NCI-H510A (cell line): ENCODE measurements at regions not wholly inside any gene's neighbourhood (a gene's known extent, or its start where the extent isn't known, plus 50 kb on each side); places are given as distances from the start of the nearest gene placed in this dataset.
"Not testable (repeated sequence)": the region's sequence is repeated elsewhere in the genome, so short reads cannot be mapped to it uniquely, and the experiment has no call there.

Experiments used
- DNase-seq: peaks from one replicate; lab custom pipeline; 2025; lab: John Stamatoyannopoulos, UW

DNA sequence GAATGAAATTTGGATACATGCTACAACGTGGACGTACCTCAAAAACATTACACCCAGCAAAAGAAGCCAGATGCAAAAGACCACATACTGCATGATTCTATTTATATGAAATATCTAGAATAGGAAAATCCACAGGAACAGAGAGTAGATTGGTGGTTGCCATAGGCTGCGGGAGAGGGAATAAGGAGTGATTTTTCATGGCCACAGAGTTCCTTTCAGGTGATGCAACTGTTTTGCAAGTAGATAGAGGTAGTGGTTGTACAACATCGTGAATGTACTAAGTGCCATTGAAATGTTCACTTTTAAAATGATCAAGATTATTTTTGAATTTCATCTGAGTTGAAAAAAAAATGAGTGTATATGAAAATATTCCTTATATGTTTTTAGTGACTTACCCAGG, 115.3 kb upstream of the RUNX1 start:
- DNase-seq = no peak

DNA sequence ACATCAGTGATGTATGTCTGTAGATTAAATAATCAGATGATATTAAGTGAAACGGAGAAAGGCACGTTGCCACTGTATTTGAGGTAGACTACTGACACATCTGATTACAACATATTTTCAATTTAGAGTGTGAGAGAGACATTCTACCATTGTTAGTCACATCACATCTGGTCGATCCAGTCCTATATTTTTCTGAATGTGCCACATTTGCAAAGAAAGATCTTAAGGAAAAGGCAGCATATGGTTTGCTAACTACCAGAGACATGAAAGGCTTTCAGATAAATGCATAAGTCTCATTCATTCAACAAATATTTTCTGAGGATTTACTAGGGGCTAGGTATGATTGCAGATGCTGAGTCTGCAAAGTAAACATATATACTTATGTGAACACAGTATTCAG, 114.3 kb upstream of the RUNX1 start:
- DNase-seq = no peak

DNA sequence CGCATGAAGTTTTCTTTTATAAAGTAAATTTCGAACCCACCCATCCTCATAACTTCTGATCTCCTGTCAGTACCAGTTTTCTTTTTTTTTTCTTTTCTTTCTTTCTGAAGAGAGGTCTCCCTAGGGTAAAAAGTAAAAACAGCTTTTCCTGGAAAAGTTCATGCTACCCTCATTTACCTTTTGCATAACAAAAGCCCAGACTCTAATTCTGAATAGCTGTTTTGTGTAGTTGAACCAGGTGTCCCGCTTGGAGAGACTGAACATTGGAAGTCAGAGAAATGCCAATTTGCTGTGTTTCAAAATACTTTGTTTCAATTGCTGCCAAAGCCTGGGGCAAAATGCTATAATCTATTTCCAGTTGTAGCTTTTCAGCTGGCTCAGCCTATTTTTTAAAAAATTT, 113.7 kb upstream of the RUNX1 start:
- no peak for DNase-seq

DNA sequence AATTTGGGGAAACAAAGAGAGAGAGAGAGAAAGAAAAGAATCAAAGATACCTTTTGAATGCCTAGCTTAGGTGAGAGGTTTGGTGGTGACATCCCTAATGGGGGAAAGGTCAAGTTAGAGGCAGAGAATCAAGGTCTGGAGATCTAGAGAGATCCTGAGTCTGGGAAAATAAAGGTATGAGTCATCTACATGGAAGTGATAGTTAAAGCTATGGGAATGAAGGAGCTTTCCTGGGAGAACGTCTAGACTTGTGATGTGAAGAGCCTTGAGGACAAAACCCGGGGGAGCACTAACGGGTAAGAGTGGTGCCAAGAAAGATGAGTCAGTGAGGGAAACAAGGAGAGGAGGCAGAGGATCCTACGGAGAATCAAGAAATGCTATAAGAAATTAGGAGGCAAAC, 110.8 kb upstream of the RUNX1 start:
- no peak for DNase-seq

DNA sequence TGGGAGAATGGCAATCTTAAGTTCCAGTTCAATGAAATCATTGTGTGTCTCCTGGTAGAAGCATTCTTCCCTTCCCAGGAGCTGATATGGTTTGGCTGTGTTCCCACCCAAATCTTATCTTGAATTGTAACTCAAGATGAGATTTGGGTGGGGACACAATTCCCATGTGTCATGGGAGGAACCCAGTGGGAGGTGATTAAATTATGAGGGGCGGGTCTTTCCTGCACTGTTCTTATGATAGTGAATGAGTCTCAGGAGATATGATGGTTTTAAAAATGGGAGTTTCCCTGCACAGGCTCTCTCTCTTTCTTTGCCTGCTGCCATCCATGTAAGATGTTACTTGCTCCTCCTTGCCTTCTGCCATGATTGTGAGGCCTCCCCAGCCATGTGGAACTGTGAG, 108.3 kb upstream of the RUNX1 start:
- DNase-seq = not testable (repeated sequence)

DNA sequence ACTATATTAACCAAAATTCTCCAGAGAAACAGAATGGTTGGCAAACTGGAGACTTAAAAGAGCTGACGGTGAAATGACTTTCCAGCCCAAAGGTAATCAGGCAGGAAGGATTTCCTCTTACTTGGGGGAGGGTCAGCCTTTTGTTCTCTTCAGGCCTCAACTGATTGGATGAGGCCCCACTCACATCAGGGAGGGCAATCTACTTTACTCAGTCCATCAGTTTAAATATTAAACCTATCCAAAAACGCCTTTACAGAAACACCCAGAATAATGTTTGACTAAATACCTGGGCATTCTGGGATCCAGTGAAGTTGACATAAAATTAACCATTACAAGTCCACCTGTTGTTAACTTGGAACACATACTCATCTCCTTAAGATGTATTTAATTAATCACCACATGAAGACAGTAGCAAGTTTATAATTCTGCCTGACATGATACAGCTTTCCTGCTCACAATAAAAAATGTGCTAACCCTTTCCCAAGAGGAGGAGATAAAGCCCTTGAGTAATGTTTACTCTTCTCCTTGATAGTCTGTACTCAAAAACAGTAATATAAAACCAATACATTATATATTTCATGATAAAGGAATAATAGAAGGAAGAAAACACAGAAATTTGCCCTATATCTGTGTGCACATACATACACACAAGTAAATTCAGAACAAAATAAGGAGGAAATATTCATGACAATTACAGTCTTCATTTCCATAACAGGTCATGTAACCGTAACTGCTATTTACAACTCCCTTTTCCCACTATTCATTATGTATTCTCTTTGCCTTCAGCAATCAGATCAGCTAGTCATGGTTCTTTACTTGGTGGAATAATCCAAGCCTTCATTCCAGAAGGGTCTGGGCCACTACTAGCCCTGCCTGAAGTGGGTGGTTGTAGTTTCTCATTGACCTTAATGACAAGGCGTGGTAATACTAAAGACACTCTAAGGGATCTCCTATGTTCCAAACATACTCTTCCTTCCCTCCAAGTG, 107.5 kb upstream of the RUNX1 start:
- no peak for DNase-seq

- DNase-seq = no peak
Observed at GRCh38 chr21:35154788-35155187, 105.7 kb upstream of the RUNX1 start.

DNA sequence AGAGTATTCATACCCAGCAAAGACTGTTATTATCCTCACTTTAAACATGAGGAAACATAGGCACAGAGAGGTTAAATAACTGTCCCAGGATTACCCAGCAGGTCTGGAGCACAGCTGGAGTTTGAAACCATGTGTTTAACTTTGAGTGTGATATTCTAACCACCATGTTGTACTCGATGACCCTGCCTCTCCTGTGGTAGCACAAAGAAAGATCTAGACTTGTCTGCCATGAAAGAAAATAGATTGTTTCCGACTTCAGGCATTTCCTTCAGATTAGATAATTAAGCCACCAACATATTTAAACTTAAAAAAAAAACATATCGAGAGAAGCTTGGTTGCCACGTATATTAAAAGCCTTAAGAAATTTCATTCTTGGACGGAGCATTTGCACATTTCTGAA, 104.6 kb upstream of the RUNX1 start:
- no peak for DNase-seq

DNA sequence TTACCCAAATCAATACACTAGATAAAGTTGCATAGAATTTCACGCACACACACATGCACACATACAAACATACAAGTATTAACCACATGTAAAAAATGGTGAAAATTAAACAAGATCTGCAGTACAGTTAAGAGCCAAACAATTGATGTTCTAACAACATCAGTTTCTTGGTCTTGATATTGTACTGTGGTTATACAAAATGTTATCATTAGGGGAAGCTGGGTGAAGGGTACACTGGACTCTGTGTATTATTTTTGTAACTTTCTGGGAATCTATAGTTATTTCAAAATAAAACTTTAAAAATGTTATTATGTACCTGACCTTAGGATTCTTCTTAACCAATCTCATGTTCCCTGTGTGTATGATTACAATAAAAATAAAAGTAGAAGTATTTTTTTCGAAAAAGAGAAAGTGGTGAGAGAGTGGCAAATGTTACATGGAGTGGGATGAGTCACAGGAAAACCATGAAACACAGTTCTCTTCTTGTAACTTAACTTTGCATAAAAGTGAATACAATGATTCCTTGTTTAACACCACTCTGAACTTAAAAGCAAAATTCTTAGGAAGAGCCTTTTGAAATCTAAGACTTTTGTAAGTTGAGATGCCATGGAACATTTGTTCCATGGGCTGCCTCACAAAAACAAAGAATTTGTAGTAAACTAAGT, 101.6 kb upstream of the RUNX1 start:
- no peak for DNase-seq

DNA sequence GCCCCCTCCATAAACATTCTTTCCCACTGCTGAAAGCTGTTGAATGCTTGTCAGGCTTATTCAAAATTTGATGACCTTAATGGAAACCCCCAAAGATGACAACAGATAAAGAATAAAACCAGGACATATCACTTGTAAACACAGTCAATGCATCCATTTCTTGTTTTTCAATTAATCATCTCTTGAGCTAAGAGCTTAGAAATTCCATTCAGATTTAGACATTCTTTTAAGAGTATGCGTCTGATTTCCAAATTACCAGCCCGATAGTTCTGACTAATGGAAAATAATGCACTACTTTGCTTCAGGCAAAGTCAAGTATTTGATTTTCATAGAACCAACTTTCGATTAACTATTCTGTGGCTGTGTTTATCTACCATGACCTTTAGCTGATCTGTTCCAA, 100.6 kb upstream of the RUNX1 start:
- DNase-seq = no peak

GRCh38 chr21:35147439-35147838, 98.3 kb upstream of the RUNX1 start:
- DNase-seq = no peak

- no peak for DNase-seq
Observed at GRCh38 chr21:35145626-35146233, 96.6 kb upstream of the RUNX1 start.

DNA sequence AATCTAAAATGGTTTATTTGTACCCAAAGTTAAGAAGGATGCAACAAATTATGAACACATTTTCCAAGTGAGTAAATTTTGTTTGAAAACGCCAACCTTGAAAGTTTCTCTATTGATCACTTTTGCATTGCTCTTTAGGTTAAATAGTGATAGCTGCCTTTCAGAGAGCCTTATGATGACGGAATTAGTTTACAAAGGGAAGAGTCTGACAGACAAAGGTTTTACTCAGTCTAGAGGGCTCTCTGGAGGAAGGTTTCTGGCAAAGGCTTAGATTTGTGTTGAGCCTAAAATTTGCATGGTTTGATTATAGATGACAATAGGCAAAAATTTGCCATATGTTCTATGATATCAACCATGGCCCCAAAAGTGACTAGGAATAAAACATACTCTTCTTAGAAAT, 95.9 kb upstream of the RUNX1 start:
- DNase-seq = no peak

DNA sequence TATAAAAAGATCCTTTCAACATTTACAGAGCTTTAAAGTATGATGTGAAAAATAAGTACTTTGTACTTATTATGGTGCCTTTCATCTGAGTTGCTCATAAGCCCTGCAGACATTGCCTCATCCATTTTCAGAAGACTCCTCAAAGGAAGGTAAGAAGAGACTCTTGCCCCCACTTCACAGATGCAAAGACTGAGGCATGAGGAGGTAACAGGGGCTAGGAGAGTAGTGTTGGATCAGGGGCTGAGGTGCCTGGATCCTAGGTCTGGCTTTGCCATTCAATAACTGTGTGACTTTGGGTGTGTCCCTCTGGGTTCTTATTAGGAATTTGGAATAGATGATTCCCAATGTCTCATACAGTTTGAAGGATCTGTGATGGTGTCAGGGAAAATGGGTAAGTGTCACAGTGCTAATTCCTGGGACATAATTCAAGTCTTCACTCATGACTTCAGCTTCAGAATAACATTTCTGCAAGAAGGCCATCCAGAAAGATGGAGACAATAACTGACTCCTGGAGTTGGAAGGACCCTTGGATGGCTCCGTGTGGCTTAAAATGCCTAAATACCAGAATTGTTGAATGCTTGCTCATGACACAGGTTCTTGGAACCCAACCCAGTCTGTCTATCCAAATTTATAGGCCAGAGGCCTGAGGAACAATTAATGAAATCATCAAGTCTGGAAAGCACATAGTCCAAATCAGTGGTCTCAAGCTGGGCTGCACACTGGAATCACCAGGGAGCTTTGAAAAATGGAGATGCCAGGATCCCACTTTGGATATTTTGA, 93.1 kb upstream of the RUNX1 start:
- no peak for DNase-seq

- DNase-seq = no peak
Observed at GRCh38 chr21:35139382-35139715, 90.2 kb upstream of the RUNX1 start.

DNA sequence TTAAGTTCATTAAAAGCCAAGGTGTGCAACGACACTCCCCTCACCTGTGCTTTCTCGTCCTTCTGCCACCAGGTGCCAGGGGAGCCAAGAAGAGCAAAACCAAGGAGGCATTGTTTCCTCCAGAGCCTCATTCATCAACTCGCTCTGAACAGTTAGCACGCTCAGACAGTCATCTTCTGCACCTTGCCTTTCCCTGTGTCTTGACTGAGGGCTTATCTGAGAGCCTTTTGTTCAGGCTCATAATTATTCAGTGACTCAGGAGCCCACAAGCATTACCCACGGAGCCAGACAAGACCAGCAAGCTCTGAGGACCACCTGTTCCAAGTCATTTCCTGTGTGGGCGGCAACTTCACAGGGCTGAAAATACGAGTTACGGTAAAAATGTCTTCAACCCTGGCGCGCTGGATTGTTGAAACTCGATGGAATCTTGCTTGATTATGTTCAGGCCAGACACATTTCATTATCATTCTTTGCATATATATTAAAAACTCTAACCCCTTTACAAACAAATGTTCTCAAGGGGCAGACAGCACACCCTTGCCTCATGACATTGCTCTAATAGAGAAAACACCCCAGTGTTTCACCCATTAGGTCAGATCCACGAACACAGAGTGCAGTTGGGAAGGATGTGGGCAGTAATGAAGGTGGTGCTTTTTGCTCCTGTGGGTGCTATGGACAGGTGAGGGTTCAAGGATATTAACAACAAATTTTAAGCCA, 89.7 kb upstream of the RUNX1 start:
- DNase-seq = no peak

DNA sequence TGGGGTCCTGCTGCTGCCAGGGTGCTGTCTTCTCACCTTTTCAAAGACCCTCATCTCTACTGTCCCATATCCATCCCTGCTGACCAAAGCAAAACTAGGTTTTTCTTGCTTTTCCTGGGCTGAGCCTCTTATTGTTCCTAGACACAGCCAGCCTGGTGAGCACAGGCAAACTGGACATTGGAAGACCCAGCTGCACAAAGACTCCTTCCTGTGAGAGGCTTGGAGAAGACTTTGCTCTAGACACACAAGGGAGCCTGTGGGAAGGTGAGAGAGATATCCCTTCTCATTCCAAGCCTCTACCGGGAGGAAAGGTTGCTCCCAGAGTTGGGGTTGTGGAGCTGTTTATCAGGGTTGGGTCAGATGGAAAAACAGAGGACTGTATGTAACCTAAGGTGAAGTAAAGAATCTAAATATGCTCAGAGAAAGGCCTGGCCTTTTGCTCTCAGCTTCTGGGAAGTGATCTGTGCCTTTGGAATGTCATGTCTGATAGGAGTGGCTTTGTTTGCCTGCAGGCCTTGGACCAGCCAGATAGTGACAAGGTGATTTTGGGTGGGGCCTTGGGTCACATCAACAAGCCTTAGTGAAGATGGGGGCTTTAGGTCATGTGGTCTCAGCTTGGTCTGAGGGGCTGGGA, 87.6 kb upstream of the RUNX1 start:
- no peak for DNase-seq

GRCh38 chr21:35136106-35136505, 87.0 kb upstream of the RUNX1 start:
- no peak for DNase-seq

- DNase-seq = no peak
Observed at GRCh38 chr21:35135481-35135880, 86.4 kb upstream of the RUNX1 start.

DNA sequence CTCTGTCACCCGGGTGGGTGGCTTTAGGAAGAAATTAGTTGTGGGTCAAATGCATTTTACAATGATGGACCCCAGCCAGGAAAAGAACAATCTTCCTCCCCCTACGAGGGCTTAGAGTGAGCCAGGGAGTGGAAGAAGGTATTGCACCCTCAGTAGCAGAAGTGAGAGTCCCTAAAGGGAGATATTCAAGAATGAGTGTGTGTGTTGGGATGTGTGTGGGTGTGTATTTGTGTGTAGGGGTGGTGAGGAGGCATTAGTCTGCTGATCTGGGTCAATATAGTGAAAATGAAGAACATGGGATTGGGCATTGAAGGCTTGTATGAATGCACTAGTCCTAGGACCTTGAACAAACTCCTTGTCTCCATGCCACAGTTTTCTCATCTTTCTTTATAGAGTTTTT, 85.2 kb upstream of the RUNX1 start:
- DNase-seq = no peak

- DNase-seq = no peak
Observed at GRCh38 chr21:35128536-35128935, 79.4 kb upstream of the RUNX1 start.
